Endodermal cell (in vitro differentiated cells): ENCODE measurements at regions not wholly inside any gene's neighbourhood (a gene's known extent, or its start where the extent isn't known, plus 50 kb on each side); places are given as distances from the start of the nearest gene placed in this dataset.

ENCODE experiments used
- DNase-seq: peaks from one replicate; pipeline ENCODE4 v3.0.0-alpha.2; 2017
- H3K27ac ChIP-seq: 2 replicates; pipeline ENCODE4 v1.5.1; 2013; ENCODE audit warnings: mild to moderate bottlenecking, low read depth, low read length, moderate library complexity
- H3K27me3 ChIP-seq: 2 replicates; pipeline ENCODE4 v1.6.1; 2013; ENCODE audit warnings: mild to moderate bottlenecking, low read length, moderate library complexity; ENCODE audit not compliant: insufficient read depth, control insufficient read depth, poor library complexity, severe bottlenecking
- H3K36me3 ChIP-seq: 2 replicates; pipeline ENCODE4 v1.7.0; 2013; ENCODE audit warnings: mild to moderate bottlenecking, low read length, moderate library complexity; ENCODE audit not compliant: control insufficient read depth, insufficient read depth
- H3K4me1 ChIP-seq: one replicate; pipeline ENCODE4 v1.7.0; 2013; ENCODE audit warnings: low read length; ENCODE audit not compliant: control insufficient read depth, insufficient read depth
- H3K4me3 ChIP-seq: 2 replicates; pipeline ENCODE4 v1.5.1; 2013; ENCODE audit warnings: mild to moderate bottlenecking, low read length, moderate library complexity
- H3K9ac ChIP-seq: 2 replicates; pipeline ENCODE4 v1.6.1; 2013; ENCODE audit warnings: mild to moderate bottlenecking, low read length, moderate library complexity; ENCODE audit not compliant: poor library complexity, severe bottlenecking; ENCODE audit errors: extremely low read depth
- H3K9me3 ChIP-seq: 2 replicates; pipeline ENCODE4 v1.6.1; 2013; ENCODE audit warnings: mild to moderate bottlenecking, low read length, moderate library complexity; ENCODE audit not compliant: control insufficient read depth
- H3K27ac Mint-ChIP-seq: 2 replicates; pipeline ENCODE4 v1.8.0; 2020; ENCODE audit warnings: mixed read lengths
- H3K27me3 Mint-ChIP-seq: 2 replicates; pipeline ENCODE4 v1.8.0; 2021; ENCODE audit warnings: mild to moderate bottlenecking, mixed read lengths; ENCODE audit not compliant: insufficient read depth
- H3K36me3 Mint-ChIP-seq: 2 replicates; pipeline ENCODE4 v1.8.0; 2020; ENCODE audit warnings: low read depth, mixed read lengths
- H3K4me1 Mint-ChIP-seq: 2 replicates; pipeline ENCODE4 v1.8.0; 2020; ENCODE audit warnings: mixed read lengths
- H3K4me3 Mint-ChIP-seq: 2 replicates; pipeline ENCODE4 v1.8.0; 2020; ENCODE audit warnings: mild to moderate bottlenecking, moderate library complexity, mixed read lengths
- H3K9me3 Mint-ChIP-seq: 2 replicates; pipeline ENCODE4 v1.8.0; 2020; ENCODE audit warnings: mild to moderate bottlenecking, mixed read lengths
- CTCF ChIP-seq: fragments of 200-600 bp; sonication (generic); conservative IDR thresholded peaks from 2 replicates; pipeline ENCODE4 v1.5.0; 2021; ENCODE audit warnings: antibody characterized with exemption, mild to moderate bottlenecking
- WGBS, 2 experiments: methylation state at CpG; one replicate each; pipeline versions ENCODE4 v1.1.5 to v1.1.7; 2013; ENCODE audit warnings: missing lambda C conversion rate in 2 of 2, mixed read lengths in 1 of 2; ENCODE audit not compliant: insufficient coverage in 1 of 2, insufficient read length in 1 of 2; 5-methylcytosine and 5-hydroxymethylcytosine counted together

GRCh38 chr18:27719680-27720079 is 457.2 kb downstream of the CDH2 start:
- Mint-ChIP-seq H3K4me1 (peaks cover 12% of the 10 kb centered on the region), H3K36me3 (no peaks in the 10 kb centered on the region), H3K4me3 (no peak overlapping the region), H3K9me3 (no peaks in the 10 kb centered on the region), H3K27me3 (no peaks in the 10 kb centered on the region), H3K27ac (no peak overlapping the region)
- H3K9me3 ChIP-seq, result no peaks in the 10 kb centered on the region
- H3K27me3 ChIP-seq, result no peaks in the 10 kb centered on the region
- no peaks in the 10 kb centered on the region for H3K4me1 ChIP-seq
- TF ChIP-seq CTCF, result no peak
- no peak overlapping the region for H3K9ac ChIP-seq
- 53 to 89% methylated on average over 6 of the region's 6 CpGs for WGBS, 2 experiments
- H3K4me3 ChIP-seq, result no peak overlapping the region
- no peak for DNase-seq
- no peak overlapping the region for H3K27ac ChIP-seq
- H3K36me3 ChIP-seq, result no peaks in the 10 kb centered on the region

- Histone ChIP-seq H3K27ac (no peak overlapping the region), H3K9ac (no peak overlapping the region), H3K9me3 (no peaks in the 10 kb centered on the region), H3K36me3 (no peaks in the 10 kb centered on the region), H3K27me3 (no peaks in the 10 kb centered on the region), H3K4me1 (peaks cover 7% of the 10 kb centered on the region), H3K4me3 (no peak overlapping the region)
- no peak overlapping the region for H3K27ac Mint-ChIP-seq
- TF ChIP-seq CTCF, result no peak
- no peak overlapping the region for H3K4me3 Mint-ChIP-seq
- peaks cover 15% of the 10 kb centered on the region for H3K4me1 Mint-ChIP-seq
- H3K9me3 Mint-ChIP-seq, result no peaks in the 10 kb centered on the region
- no peak for DNase-seq
- H3K27me3 Mint-ChIP-seq, result no peaks in the 10 kb centered on the region
- WGBS, 2 experiments, result 80 to 83% methylated on average over 3 of the region's 3 CpGs
- no peaks in the 10 kb centered on the region for H3K36me3 Mint-ChIP-seq
Observed at GRCh38 chr18:27717816-27718215, 459.1 kb downstream of the CDH2 start.

- H3K4me1 Mint-ChIP-seq, result peaks cover 19% of the 10 kb centered on the region
- no peaks in the 10 kb centered on the region for H3K9me3 ChIP-seq
- H3K27me3 Mint-ChIP-seq, result no peaks in the 10 kb centered on the region
- no peaks in the 10 kb centered on the region for H3K36me3 ChIP-seq
- H3K27ac Mint-ChIP-seq, result no peak overlapping the region
- no peak overlapping the region for H3K27ac ChIP-seq
- WGBS, 2 experiments, result 92 to 93% methylated on average over 4 of the region's 4 CpGs
- H3K9me3 Mint-ChIP-seq, result no peaks in the 10 kb centered on the region
- no peak for TF ChIP-seq CTCF
- no peak overlapping the region for H3K9ac ChIP-seq
- no peak overlapping the region for H3K4me3 Mint-ChIP-seq
- no peak overlapping the region for H3K4me3 ChIP-seq
- H3K27me3 ChIP-seq, result no peaks in the 10 kb centered on the region
- H3K36me3 Mint-ChIP-seq, result no peaks in the 10 kb centered on the region
- peaks cover 13% of the 10 kb centered on the region for H3K4me1 ChIP-seq
- no peak for DNase-seq
Observed at GRCh38 chr18:27717250-27717649, 459.7 kb downstream of the CDH2 start.
